GM06990 (cell line): ENCODE measurements at regions not wholly inside any gene's neighbourhood (a gene's known extent, or its start where the extent isn't known, plus 50 kb on each side); places are given as distances from the start of the nearest gene placed in this dataset.

ENCODE experiments used
- DNase-seq: peaks from one replicate; pipeline ENCODE4 v3.0.0-alpha.2; 2011; ENCODE audit not compliant: insufficient read length; ENCODE audit errors: extremely low read depth
- H3K27me3 ChIP-seq: replicated peaks from 2 replicates; pipeline ENCODE4 v1.6.0; 2011; ENCODE audit warnings: low read length; ENCODE audit not compliant: control insufficient read depth, insufficient read depth
- H3K36me3 ChIP-seq: 2 replicates; pipeline ENCODE4 v1.5.1; 2011; ENCODE audit warnings: low read length; ENCODE audit not compliant: control insufficient read depth, insufficient read depth
- H3K4me3 ChIP-seq: replicated peaks from 2 replicates; pipeline ENCODE4 v1.5.1; 2011; ENCODE audit warnings: low read depth, mild to moderate bottlenecking, control low read depth, low read length
- TF ChIP-seq, protein P1 (sequence below): IDR thresholded peaks from 2 replicates; pipeline ENCODE4 v1.5.1; 2011; ENCODE audit warnings: low read length, control low read depth, mild to moderate bottlenecking, inconsistent platforms; ENCODE audit not compliant: insufficient read depth, poor library complexity, severe bottlenecking

DNA sequence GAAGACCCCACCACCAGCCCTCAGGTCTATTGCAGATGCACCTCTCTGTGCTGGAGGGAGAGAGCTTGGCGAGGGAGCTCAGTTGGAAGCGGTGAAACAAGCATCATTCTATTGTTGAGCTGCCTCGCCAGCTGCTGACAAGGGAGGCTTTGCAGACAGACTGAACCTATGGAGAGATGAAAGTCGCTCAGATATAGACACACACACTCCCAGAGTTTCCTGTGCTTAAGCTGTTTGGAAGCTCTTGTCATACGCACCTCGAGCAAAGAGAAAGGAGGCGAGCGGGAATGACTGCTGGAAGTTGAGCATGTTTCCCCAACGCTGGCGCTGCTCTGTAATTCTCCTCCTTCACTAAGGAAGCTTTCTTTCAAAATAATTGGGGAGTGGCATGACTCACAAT lies 126.1 kb downstream of the TRIM29 start:
- H3K36me3 ChIP-seq, result no peaks in the 10 kb centered on the region
- TF ChIP-seq, protein P1, sequence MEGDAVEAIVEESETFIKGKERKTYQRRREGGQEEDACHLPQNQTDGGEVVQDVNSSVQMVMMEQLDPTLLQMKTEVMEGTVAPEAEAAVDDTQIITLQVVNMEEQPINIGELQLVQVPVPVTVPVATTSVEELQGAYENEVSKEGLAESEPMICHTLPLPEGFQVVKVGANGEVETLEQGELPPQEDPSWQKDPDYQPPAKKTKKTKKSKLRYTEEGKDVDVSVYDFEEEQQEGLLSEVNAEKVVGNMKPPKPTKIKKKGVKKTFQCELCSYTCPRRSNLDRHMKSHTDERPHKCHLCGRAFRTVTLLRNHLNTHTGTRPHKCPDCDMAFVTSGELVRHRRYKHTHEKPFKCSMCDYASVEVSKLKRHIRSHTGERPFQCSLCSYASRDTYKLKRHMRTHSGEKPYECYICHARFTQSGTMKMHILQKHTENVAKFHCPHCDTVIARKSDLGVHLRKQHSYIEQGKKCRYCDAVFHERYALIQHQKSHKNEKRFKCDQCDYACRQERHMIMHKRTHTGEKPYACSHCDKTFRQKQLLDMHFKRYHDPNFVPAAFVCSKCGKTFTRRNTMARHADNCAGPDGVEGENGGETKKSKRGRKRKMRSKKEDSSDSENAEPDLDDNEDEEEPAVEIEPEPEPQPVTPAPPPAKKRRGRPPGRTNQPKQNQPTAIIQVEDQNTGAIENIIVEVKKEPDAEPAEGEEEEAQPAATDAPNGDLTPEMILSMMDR, result no peak
- no peak for DNase-seq
- peaks cover 1% of the 10 kb centered on the region for H3K27me3 ChIP-seq
- H3K4me3 ChIP-seq, result no peak overlapping the region

DNA sequence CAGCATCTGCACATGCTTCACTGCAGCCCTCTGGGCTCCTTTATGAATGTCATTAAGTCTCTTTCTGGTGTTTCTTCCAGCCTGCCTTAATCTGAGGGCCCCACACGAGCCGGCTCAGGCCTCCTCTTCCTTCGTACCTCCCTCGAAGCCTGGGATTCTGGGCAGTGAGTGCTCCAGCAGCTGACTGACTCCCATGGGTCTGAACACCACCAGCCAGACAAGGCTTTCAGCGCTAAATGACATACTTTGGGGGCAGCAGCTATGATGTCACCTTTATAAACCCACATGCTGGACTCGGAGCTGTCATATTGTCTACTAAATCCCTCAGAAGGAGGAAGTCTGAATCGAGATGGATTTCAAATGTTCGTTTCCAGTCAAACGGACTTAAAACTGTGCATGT lies 127.1 kb downstream of the TRIM29 start:
- Histone ChIP-seq H3K4me3 (no peak overlapping the region), H3K27me3 (no peaks in the 10 kb centered on the region; the same call in 1 of the 2 replicates), H3K36me3 (no peaks in the 10 kb centered on the region)
- TF ChIP-seq, protein P1, result no peak
- no peak for DNase-seq

DNA sequence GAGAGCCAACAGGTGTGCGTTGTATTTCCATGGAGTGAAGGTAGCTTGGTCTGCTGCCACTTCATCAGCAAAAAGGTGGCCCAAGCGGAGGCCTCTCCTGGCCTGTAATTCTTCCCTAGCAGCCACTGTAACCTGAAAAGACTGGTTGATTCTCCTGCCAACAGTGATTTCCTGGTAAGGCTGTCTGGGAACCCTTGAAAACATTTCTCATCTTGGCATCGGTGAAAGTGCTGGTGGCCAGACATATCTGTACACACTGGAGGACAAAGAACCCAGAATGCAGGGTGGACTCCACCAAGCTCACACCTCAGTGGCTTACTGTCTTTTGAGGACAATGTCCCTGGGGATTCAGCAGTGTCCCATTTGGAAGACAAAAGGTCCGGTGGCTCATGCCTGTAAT lies 128.0 kb downstream of the TRIM29 start:
- Histone ChIP-seq H3K27me3 (no peaks in the 10 kb centered on the region; the same call in 1 of the 2 replicates), H3K36me3 (no peaks in the 10 kb centered on the region), H3K4me3 (no peak overlapping the region)
- TF ChIP-seq, protein P1, result no peak
- no peak for DNase-seq

DNA sequence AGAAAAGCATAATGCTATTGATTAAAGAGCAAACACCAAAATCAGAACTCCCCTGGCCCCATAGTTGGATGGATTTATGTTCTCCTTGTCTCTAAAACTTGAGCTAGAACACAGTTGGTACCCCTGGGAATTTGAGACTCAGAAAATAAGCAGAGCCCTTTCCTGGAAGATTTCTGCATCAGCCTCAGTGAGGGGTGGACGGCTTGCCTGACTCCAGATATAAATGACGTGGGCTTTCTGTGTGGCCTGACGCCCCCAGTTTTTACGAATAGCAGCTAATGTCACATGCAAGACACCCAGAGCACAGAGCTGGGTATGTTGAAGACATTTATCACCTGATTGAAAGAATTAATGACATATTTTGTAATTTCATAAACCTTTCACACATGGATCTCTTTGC lies 130.8 kb downstream of the TRIM29 start:
- Histone ChIP-seq H3K36me3 (no peaks in the 10 kb centered on the region), H3K4me3 (no peak overlapping the region), H3K27me3 (no peaks in the 10 kb centered on the region; the same call in 1 of the 2 replicates)
- TF ChIP-seq, protein P1, result no peak
- DNase-seq, result no peak

DNA sequence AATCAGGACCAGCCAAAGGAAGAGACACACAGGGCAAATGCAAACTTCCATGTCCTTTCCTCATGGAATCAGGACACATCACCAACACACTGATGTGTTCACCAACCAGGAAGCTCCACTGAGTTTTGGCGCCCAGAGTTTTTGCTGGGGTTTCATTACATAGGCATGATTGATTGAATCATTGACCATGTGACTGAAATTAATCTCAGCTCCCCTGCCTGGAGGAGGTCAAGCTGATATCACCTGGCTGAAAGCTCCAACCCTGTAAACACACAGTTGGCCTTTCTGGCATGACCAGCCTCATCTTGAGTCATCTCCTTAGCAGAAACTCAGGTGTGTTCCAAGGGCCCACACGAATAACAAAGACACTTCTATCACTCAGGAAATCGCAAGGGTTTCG lies 133.2 kb downstream of the TRIM29 start:
- no peak overlapping the region for H3K4me3 ChIP-seq
- peaks cover 2% of the 10 kb centered on the region for H3K27me3 ChIP-seq
- TF ChIP-seq, protein P1, result no peak
- H3K36me3 ChIP-seq, result no peaks in the 10 kb centered on the region
- no peak for DNase-seq
